RWPE1 (cell line): ENCODE measurements at regions not wholly inside any gene's neighbourhood (a gene's known extent, or its start where the extent isn't known, plus 50 kb on each side); places are given as distances from the start of the nearest gene placed in this dataset.

Experiments
- CTCF ChIA-PET: fragments of 350-600 bp; sonication (Branson Sonifier 250); formaldehyde crosslinking; extraction: SDS; loops from one replicate; lab custom pipeline; 2021; lab: Yijun Ruan, JAX
- POLR2A ChIA-PET: fragments of 400-600 bp; formaldehyde crosslinking; extraction: SDS; loops from one replicate; lab custom pipeline; 2020; ENCODE audit warnings: antibody characterized with exemption; ENCODE audit not compliant: low non-redundant PET; lab: Yijun Ruan, JAX
- DNase-seq: peaks from one replicate; pipeline ENCODE4 v3.0.0; 2012; ENCODE audit warnings: low spot score
- H3K27ac ChIP-seq: fragments of 450-650 bp; 2 replicates; pipeline ENCODE4 v1.5.1; 2017
- CTCF ChIP-seq: fragments of 450-650 bp; conservative IDR thresholded peaks from 2 replicates; pipeline ENCODE4 v1.5.1; 2017; ENCODE audit warnings: low read depth, mild to moderate bottlenecking

- no peak for DNase-seq
- CTCF ChIA-PET = no interaction called here
- TF ChIP-seq CTCF = no peak
These were observed 103.2 kb upstream of the GRIK2 start for GRCh38 chr6:101290346-101290745.

GRCh38 chr6:101294051-101294638 is 99.4 kb upstream of the GRIK2 start:
- no peak overlapping the region for H3K27ac ChIP-seq
- ChIA-PET CTCF (no interaction called here), POLR2A (no interaction called here)
- no peak for DNase-seq
- TF ChIP-seq CTCF = no peak

More at GRCh38 chr6:101290346-101290745, 103.2 kb upstream of the GRIK2 start:
- H3K27ac ChIP-seq = no peak overlapping the region
- POLR2A ChIA-PET = no interaction called here

- peak; percentile 54 for DNase-seq
- ChIA-PET CTCF (no interaction called here), POLR2A (no interaction called here)
- H3K27ac ChIP-seq = no peak overlapping the region
- no peak for TF ChIP-seq CTCF
These were observed 98.8 kb upstream of the GRIK2 start for GRCh38 chr6:101294676-101295075.

GRCh38 chr6:101296169-101296960 is 97.1 kb upstream of the GRIK2 start:
- H3K27ac ChIP-seq = no peak overlapping the region
- no peak for TF ChIP-seq CTCF
- POLR2A ChIA-PET = no interaction called here
- no peak for DNase-seq
- CTCF ChIA-PET = no interaction called here

GRCh38 chr6:101302593-101302992 is 90.9 kb upstream of the GRIK2 start:
- peak; percentile 13 for DNase-seq
- ChIA-PET POLR2A (no interaction called here), CTCF (interaction anchor here (0.6 kb wide), 1 partner anchor 91 kb away, joined by 3 read pairs; the partner anchor contains the start of gene GRIK2)
- TF ChIP-seq CTCF = no peak
- H3K27ac ChIP-seq = no peak overlapping the region

GRCh38 chr6:101303495-101303894 is 90.0 kb upstream of the GRIK2 start:
- TF ChIP-seq CTCF = no peak
- no peak for DNase-seq
- H3K27ac ChIP-seq = no peak overlapping the region
- ChIA-PET CTCF (no interaction called here), POLR2A (no interaction called here)
